ENCODE measurements at regions not wholly inside any gene's neighbourhood (a gene's known extent, or its start where the extent isn't known, plus 50 kb on each side); places are given as distances from the start of the nearest gene placed in this dataset.
A peak's percentile ranks its signal among the peaks of the same experiment; 100 is the strongest.

GRCh38 chr21:16913010-16913409 is 599.8 kb upstream of the CXADR start:
- no peak overlapping the region for H2AFZ ChIP-seq
- no peak overlapping the region for H3K27ac ChIP-seq
- H3K4me1 ChIP-seq (ENCODE audit: insufficient read depth): peaks cover 22% of the 10 kb centered on the region
- H4K20me1 ChIP-seq (ENCODE audit: insufficient read depth): no peaks in the 10 kb centered on the region
- 55 to 57% methylated on average over 3 of the region's 3 CpGs for WGBS, 2 experiments (ENCODE audit: low coverage in 1 of 2, low lambda C conversion rate in 2 of 2, missing lambda C conversion rate in 2 of 2)
- peak; percentile 16 for DNase-seq
- in situ Hi-C loops (cut with MboI): no loop called here
- no peak overlapping the region for H3K4me2 ChIP-seq (ENCODE audit: unreplicated experiment)
- no peaks in the 10 kb centered on the region for H3K36me3 ChIP-seq (ENCODE audit: low read depth)
- H3K9me2 ChIP-seq (ENCODE audit: insufficient read depth): no peaks in the 10 kb centered on the region
- no peak overlapping the region for H3K9ac ChIP-seq
- H3K4me3 ChIP-seq: no peak overlapping the region
- no peaks in the 10 kb centered on the region for H3K79me2 ChIP-seq (ENCODE audit: insufficient read depth)
- TF ChIP-seq EZH2phosphoT487 (IDR thresholded peaks at IDR 0.05; ENCODE audit: insufficient read depth, low read depth) (no peak), EZH2 (IDR thresholded peaks at IDR 0.05; ENCODE audit: insufficient read depth, poor library complexity, severe bottlenecking) (no peak)
- H3K9me3 ChIP-seq (ENCODE audit: low read depth): no peaks in the 10 kb centered on the region
- H3K27me3 ChIP-seq (replicated peaks; ENCODE audit: insufficient read depth): no peaks in the 10 kb centered on the region
- peaks cover 11% of the 10 kb centered on the region; the same call in 1 of the 2 replicates for H3F3A ChIP-seq (ENCODE audit: insufficient read depth)

GRCh38 chr21:16928439-16928838 is 584.4 kb upstream of the CXADR start:
- H3F3A ChIP-seq (ENCODE audit: insufficient read depth): no peaks in the 10 kb centered on the region
- H3K4me2 ChIP-seq (ENCODE audit: unreplicated experiment): no peak overlapping the region
- H3K9ac ChIP-seq: no peak overlapping the region
- DNase-seq: no peak
- H3K4me1 ChIP-seq (ENCODE audit: insufficient read depth): no peaks in the 10 kb centered on the region
- H3K9me3 ChIP-seq (ENCODE audit: low read depth): no peaks in the 10 kb centered on the region
- no peaks in the 10 kb centered on the region for H3K9me2 ChIP-seq (ENCODE audit: insufficient read depth)
- H2AFZ ChIP-seq: no peak overlapping the region
- H4K20me1 ChIP-seq (ENCODE audit: insufficient read depth): no peaks in the 10 kb centered on the region
- no peak overlapping the region for H3K4me3 ChIP-seq
- TF ChIP-seq EZH2 (IDR thresholded peaks at IDR 0.05; ENCODE audit: insufficient read depth, poor library complexity, severe bottlenecking): no peak
- TF ChIP-seq EZH2phosphoT487 (IDR thresholded peaks at IDR 0.05; ENCODE audit: insufficient read depth, low read depth): no peak
- in situ Hi-C loops (cut with MboI): no loop called here
- no peak overlapping the region for H3K27ac ChIP-seq
- 0 to 4% methylated on average over 1 of the region's 1 CpG for WGBS, 2 experiments (ENCODE audit: low coverage in 1 of 2, low lambda C conversion rate in 2 of 2, missing lambda C conversion rate in 2 of 2)
- no peaks in the 10 kb centered on the region for H3K36me3 ChIP-seq (ENCODE audit: low read depth)
- no peaks in the 10 kb centered on the region for H3K79me2 ChIP-seq (ENCODE audit: insufficient read depth)
- no peaks in the 10 kb centered on the region for H3K27me3 ChIP-seq (replicated peaks; ENCODE audit: insufficient read depth)

GRCh38 chr21:16932314-16932713 is 580.5 kb upstream of the CXADR start:
- no peaks in the 10 kb centered on the region for H3K9me2 ChIP-seq (ENCODE audit: insufficient read depth)
- H3K9me3 ChIP-seq (ENCODE audit: low read depth): no peaks in the 10 kb centered on the region
- no peak overlapping the region for H3K27ac ChIP-seq
- no peak overlapping the region for H3K9ac ChIP-seq
- H3K27me3 ChIP-seq (replicated peaks; ENCODE audit: insufficient read depth): no peaks in the 10 kb centered on the region
- H3K4me1 ChIP-seq (ENCODE audit: insufficient read depth): no peaks in the 10 kb centered on the region
- no peaks in the 10 kb centered on the region for H4K20me1 ChIP-seq (ENCODE audit: insufficient read depth)
- H3K79me2 ChIP-seq (ENCODE audit: insufficient read depth): no peaks in the 10 kb centered on the region
- no peaks in the 10 kb centered on the region for H3K36me3 ChIP-seq (ENCODE audit: low read depth)
- DNase-seq: no peak
- no peaks in the 10 kb centered on the region for H3F3A ChIP-seq (ENCODE audit: insufficient read depth)
- in situ Hi-C loops (cut with MboI): no loop called here
- no peak overlapping the region for H3K4me3 ChIP-seq
- no peak overlapping the region for H2AFZ ChIP-seq
- no peak for TF ChIP-seq EZH2 (IDR thresholded peaks at IDR 0.05; ENCODE audit: insufficient read depth, poor library complexity, severe bottlenecking)
- no peak for TF ChIP-seq EZH2phosphoT487 (IDR thresholded peaks at IDR 0.05; ENCODE audit: insufficient read depth, low read depth)
- H3K4me2 ChIP-seq (ENCODE audit: unreplicated experiment): no peak overlapping the region

GRCh38 chr21:16942703-16943102 is 570.1 kb upstream of the CXADR start:
- no peaks in the 10 kb centered on the region for H3K79me2 ChIP-seq (ENCODE audit: insufficient read depth)
- no peaks in the 10 kb centered on the region for H3K9me2 ChIP-seq (ENCODE audit: insufficient read depth)
- no peak overlapping the region for H3K4me2 ChIP-seq (ENCODE audit: unreplicated experiment)
- in situ Hi-C loops (cut with MboI): no loop called here
- no peak overlapping the region for H3K4me3 ChIP-seq
- no peaks in the 10 kb centered on the region for H3K36me3 ChIP-seq (ENCODE audit: low read depth)
- peak; percentile 46 for DNase-seq
- no peak overlapping the region for H2AFZ ChIP-seq
- H3K9ac ChIP-seq: no peak overlapping the region
- no peaks in the 10 kb centered on the region for H4K20me1 ChIP-seq (ENCODE audit: insufficient read depth)
- H3K27me3 ChIP-seq (replicated peaks; ENCODE audit: insufficient read depth): no peaks in the 10 kb centered on the region
- 46 to 56% methylated on average over 3 to 4 of the region's 4 CpGs for WGBS, 2 experiments (ENCODE audit: low coverage in 1 of 2, low lambda C conversion rate in 2 of 2, missing lambda C conversion rate in 2 of 2)
- TF ChIP-seq EZH2 (IDR thresholded peaks at IDR 0.05; ENCODE audit: insufficient read depth, poor library complexity, severe bottlenecking) (no peak), EZH2phosphoT487 (IDR thresholded peaks at IDR 0.05; ENCODE audit: insufficient read depth, low read depth) (no peak)
- H3K27ac ChIP-seq: no peak overlapping the region
- H3F3A ChIP-seq (ENCODE audit: insufficient read depth): no peaks in the 10 kb centered on the region
- H3K4me1 ChIP-seq (ENCODE audit: insufficient read depth): no peaks in the 10 kb centered on the region
- H3K9me3 ChIP-seq (ENCODE audit: low read depth): no peaks in the 10 kb centered on the region

GRCh38 chr21:16943231-16943630 is 569.6 kb upstream of the CXADR start:
- Histone ChIP-seq H4K20me1 (ENCODE audit: insufficient read depth) (no peaks in the 10 kb centered on the region), H3K36me3 (ENCODE audit: low read depth) (no peaks in the 10 kb centered on the region), H3K27me3 (replicated peaks; ENCODE audit: insufficient read depth) (no peaks in the 10 kb centered on the region), H3K27ac (no peak overlapping the region), H3F3A (ENCODE audit: insufficient read depth) (no peaks in the 10 kb centered on the region), H3K79me2 (ENCODE audit: insufficient read depth) (no peaks in the 10 kb centered on the region), H3K9ac (no peak overlapping the region), H2AFZ (no peak overlapping the region), H3K4me2 (ENCODE audit: unreplicated experiment) (no peak overlapping the region), H3K4me3 (no peak overlapping the region), H3K9me2 (ENCODE audit: insufficient read depth) (no peaks in the 10 kb centered on the region), H3K4me1 (ENCODE audit: insufficient read depth) (no peaks in the 10 kb centered on the region), H3K9me3 (ENCODE audit: low read depth) (no peaks in the 10 kb centered on the region)
- TF ChIP-seq EZH2phosphoT487 (IDR thresholded peaks at IDR 0.05; ENCODE audit: insufficient read depth, low read depth): no peak
- no peak for TF ChIP-seq EZH2 (IDR thresholded peaks at IDR 0.05; ENCODE audit: insufficient read depth, poor library complexity, severe bottlenecking)
- in situ Hi-C loops (cut with MboI): no loop called here
- no peak for DNase-seq

Data from GM23248 (cell line).